NCI-H187 treated with DMSO at 0.1 percent for 48 hours (cell line): ENCODE measurements at regions not wholly inside any gene's neighbourhood (a gene's known extent, or its start where the extent isn't known, plus 50 kb on each side); places are given as distances from the start of the nearest gene placed in this dataset.
"Not testable (repeated sequence)": the region's sequence is repeated elsewhere in the genome, so short reads cannot be mapped to it uniquely, and the experiment has no call there.

Experiments
- DNase-seq: peaks from one replicate; lab custom pipeline; 2025; lab: John Stamatoyannopoulos, UW

DNA sequence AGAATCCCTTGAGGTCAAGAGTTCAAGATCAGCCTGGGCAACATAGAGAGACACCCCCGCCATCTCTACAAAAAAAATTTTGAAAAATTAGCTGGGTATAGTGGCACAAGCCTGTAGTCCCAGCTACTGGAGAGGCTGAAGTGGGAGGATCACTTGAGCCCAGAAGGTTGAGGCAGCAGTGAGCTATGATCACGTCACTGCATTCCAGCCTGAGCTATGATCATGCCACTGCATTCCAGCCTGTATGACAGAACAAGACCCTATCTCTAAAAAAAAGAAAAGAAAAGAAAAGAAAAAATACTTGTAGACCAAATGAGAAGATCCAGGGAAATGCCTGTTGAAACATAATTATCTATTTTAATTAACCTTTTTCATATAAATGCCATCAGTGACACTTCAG lies 93.8 kb upstream of the MDM1 start:
- no peak for DNase-seq

DNA sequence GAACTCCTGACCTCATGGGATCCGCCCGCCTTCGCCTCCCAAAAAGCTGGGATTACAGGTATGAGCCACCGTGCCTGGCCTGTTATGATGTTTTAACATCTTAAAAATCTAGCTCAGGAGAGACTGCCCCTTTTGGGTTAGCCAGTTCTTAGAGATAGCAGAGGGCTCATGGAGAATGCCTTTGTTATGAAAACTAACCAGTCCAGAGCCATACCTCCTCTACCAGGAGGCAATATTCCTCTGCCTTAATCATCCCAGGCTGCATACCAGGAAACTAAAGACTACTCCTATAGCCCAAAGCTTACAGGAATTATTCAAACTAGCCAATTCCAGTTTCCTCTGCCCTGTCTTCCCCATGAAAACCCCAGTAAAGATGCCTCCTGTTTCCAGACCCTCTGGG lies 96.0 kb upstream of the MDM1 start:
- DNase-seq, result no peak

DNA sequence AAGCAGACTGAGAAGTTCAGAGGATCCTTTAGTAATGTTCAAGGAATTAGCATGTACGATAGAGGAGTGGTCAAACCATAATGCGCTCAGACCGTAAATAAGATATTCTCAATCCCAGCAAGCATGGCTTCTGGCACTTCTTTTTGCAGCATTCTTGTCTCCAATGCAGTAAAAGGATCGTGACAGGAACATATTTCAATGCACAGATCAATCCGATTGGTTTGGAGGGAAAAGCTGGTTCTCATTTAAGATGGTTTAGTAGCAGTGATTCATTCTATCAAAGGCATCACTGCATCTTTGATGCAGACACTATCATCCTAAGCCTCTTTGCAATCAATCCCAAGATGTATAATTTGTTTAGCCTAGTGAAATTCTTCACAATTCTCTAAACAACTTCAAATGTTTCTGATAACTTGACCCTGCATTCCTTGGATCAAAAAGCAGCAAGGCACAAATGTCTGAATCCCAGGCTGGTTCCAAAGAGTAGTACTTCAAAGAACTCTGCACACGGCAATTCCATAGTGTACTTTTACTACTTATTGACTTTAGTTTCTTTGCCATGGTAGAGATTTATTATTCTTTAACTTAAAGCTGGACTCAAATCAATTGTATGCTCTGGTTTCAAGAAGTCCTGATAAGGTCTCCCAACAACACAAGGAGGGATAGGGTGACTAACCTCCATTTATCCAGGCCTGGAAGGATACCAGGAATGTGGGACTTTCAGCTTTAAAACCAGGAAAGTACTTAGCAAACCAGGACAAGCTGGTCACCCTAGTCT lies 96.8 kb upstream of the MDM1 start:
- no peak for DNase-seq

DNA sequence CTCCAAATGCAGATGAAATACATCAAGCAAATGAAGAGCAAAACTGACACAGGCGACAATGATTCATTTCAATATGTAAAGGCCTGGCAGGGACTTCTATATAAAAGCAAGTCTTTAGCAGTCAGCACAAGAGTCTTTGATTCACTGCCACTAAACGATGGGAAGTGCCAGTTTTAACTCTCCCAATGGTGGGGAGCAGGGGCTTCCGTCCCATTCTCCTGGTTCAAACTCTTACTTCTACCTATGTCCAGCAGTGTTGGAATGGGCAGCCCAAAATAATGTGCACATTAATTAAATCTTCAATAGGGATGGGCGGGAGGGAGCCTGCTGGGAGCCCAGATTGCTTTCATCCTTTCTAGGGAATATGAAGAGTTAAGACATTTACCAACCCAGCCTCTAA lies 97.5 kb upstream of the MDM1 start:
- no peak for DNase-seq

DNA sequence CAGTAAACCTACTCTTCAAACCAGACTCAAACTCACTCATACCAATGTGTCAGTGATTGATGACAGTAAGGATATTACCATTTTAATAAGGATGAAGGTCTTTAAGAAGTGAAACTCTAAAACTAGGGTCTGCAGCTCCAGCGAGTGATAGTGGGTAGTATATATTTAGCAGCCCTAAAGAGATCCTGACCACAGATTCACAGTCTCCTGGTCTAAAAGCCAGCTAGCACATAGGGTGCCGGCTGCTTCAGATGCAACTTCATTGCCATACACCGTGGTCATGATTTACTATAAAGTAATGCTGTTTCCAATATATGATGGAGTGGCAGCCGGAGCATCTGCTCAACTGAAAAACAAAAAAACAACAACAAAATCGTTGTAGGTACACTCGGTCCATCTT lies 99.6 kb upstream of the MDM1 start:
- DNase-seq, result no peak

DNA sequence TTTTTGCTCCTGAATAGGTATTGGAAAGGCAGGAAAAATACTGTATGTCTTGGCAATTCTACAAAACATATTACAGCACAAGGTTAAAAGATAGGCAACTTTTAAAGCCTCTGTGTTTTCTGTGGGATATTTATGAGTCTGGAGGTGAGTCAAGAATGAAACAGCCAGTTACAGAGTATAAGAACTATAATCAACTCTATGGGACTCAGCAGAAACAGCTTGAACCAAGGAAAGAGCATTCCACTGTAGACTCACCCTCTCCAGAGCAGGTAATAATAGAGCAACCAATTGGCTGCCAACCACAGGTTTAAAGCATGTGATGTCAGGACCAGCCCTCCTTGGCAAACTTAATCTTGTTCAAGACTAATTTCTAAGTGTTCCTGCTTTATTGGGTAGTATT lies 100.5 kb upstream of the MDM1 start:
- no peak for DNase-seq

DNA sequence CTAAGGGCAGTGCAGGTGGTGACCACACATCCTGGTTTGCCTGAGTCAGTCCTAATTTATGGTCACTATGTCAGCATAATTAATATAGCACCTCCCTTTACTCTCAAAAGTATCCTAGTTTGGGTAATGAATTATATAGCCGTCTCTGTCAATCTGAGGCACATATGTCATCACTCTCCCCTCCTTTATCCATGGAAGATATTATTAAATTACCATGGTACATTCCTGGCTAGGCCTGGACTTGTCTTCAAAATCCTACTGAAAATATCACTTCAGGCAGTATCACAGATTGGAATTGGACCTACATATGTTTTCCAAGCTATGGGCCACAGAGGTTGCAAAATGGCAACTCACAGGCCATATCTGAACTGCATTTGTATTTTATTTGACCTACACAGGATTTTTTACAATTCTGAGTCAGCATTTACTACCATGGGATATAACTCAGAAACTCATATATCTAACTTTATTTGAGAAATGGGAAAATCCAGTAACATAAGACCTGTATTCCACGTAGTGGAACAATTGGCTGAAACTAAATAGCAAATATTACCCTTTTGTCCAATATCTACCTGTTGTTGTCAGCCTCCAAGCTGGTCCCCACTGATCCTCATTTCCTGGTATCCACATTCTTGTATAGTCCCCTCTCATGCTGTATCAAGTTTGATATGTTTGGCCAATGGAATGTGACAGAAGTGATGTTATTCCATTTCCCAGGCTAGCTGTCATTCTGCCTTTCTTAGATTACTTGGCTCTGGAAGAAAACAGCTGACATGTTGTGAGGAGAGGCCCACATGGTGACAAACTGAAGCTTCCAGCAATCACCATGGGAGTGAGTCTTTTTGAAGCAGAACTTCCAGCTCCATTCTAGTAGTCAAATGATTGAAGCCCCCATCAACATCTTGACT lies 102.5 kb upstream of the MDM1 start:
- no peak for DNase-seq

DNA sequence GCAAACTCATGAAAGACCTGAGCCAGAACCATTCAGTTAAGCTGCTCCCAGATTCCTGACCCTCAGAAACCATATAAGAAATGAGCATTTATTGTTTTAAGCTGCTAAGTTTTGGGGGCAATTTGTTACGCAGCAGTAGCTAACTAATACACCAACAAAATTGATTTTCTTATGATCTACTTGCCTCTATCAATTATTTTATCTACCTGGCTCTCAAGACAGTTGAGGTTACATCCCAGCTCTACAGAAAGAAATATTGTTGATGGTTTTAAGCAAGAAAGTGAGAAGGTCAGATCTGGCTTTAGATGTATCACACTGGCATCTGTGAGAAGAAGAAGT lies 103.1 kb upstream of the MDM1 start:
- DNase-seq, result no peak

DNA sequence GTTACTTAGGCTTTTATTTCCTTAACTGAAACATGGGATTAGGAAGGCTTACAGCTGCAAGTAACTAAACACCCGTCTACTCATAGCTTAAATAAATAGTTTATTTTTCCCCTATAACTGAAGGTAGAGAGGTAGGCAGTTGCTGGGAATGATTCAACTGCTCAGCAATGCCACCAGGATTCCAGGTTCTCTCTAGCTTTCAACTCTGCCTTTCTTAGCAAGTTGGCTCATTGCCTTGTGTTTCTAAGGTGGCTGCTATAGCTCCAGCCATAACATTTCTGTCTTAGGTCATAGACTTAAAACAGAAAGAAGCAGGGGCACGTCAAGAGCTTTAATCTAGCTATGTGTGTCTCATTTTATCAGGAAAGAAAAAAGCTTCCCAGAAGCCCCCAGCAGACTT lies 103.7 kb upstream of the MDM1 start:
- DNase-seq, result no peak

DNA sequence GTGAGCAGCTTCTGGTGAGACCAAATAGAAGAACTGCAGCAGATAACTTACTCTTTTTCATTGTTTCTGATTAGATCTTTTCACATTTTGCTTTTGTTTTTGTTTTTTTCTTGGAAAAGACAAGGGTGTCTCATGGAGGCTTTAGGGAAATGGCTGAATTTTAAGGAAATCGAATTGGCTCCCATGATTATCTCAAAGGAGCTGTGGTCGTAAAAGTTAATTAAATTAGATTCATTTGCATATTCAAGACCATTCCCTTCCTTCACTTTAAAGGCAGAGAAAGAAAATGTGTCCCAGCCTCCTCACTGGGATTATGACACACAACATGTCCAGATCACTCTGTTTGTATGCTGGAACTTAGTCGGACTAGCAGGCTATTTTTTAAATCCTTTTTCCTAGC lies 106.4 kb upstream of the MDM1 start:
- no peak for DNase-seq

DNA sequence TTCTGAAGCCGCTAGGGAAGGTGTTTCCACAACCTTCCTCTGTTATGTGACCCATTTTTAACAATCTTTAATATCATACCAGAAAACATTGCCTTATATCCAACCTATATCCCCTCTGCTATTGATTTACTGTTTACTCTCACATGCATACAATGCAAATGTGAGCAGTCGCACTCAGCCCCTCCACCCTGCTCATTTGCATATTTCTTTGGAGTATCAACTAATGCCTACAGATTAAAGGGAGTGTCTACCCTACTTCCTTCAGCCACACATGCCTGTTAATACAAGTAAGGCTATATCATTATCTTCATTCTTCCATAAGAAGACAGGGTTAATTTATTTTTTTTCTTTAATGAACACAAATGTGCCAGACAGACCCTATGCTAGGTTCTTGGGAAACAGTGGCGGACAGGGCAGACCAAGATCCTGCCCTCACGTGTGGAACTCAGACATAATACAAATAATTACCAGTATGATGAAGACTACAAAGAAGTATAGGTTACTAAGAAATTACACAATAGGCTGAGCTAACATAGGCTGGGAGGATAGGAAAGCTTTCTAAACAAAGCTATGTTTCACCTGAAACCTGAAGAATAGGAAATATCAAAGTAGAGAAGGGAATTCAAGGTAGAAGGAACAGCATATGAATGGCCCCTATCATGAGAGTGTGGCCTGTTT lies 107.3 kb upstream of the MDM1 start:
- no peak for DNase-seq

DNA sequence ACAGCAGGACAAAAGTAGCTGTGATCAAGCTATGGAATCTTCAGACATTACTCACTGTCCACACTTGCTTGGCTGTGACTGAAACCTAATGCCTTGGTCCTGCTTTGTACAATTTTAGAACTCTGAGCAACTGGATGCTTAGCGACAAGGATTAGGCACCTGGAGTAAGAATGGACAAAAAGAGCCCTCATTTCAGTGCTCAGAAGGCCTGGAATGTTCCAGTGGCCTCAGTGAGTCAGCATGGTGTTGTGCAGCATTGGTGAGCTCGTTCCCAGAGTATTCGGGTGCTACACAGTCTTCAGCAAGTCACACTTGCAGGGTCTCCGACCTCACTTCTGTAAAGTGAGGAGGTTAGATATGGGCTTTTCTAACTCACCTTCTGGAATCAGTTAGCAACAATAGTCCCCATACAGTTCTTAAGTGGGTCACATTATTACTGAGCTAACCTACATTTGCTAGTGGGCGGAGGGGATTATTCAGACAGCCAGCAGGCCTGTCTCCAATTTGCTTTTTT lies 108.0 kb upstream of the MDM1 start:
- DNase-seq, result no peak

DNA sequence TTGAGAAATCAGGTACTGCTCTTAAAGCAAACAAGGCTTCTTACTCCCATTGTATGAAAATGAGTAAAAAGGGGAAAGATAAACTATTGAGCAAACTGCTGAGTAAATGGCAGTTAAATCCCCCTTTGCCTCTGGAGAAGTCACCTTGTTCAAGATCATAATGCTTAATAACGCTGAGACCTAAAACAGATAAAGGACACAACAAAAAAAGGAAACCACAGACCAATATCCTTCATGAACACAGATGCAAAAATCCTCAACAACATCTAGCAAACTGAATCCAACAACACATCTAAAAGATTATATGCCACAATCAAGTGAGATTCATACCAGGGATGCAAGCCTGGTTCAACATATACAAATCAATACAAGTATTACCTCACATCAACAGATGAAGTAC lies 109.0 kb upstream of the MDM1 start:
- no peak for DNase-seq

DNA sequence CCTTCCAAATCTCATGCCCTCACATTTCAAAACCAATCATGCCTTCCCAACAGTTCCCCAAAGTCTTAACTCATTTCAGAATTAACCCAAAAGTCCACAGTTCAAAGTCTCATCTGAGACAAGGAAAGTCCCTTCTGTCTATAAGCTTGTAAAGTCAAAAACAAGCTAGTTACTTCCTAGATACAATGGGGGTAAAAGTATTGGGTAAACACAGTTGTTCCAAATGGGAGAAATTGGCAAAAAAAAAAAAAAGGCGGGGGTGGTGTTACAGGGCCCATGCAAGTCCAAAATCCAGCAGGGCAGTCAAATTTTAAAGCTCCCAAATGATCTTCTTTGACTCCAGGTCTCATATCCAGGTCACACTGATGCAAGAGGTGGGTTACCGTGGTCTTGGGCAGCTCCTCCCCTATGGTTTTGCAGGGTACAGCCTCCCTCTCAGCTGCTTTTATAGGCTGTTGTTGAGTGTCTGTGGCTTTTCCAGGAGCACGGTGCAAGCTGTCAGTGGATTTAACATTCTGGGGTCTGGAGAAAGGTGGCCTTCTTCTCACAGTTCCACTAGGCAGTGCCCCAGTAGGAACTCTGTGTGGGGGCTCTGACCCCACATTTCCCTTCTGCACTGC lies 110.3 kb upstream of the MDM1 start:
- DNase-seq, result not testable (repeated sequence)

DNA sequence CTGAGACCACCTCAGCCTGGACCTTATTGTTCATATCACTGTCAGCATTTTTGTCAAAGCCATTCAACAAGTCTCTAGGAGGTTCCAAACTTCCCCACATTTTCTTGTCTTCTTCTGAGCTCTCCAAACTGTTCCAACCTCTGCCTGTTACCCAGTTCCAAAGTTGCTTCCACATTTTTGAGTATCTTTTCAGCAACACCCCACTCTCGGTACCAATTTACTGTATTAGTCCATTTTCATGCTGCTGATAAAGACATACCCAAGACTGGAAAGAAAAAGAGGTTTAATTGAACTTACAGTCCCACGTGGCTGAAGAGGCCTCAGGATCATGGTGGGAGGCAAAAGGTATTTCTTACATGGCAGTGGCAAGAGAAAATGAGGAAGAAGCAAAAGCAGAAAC lies 111.5 kb upstream of the MDM1 start:
- not testable (repeated sequence) for DNase-seq

DNA sequence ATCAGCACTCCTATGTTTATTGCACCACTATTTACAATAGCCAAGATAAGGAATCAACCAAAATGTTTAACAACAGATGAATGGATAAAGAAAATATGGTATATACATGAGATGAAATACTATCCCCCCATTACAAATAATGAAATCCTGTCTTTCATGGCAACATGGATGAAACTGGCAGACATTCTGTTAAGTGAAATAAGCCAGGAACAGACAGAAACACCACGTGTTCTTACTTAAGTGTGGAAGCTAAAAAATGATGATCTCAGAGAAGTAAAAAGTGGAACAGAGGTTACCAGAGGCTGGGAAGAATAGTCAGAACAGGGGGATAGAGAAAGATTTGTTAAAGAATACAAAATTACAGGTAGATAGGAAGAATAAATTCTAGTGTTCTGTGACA lies 113.7 kb upstream of the MDM1 start:
- DNase-seq, result no peak

DNA sequence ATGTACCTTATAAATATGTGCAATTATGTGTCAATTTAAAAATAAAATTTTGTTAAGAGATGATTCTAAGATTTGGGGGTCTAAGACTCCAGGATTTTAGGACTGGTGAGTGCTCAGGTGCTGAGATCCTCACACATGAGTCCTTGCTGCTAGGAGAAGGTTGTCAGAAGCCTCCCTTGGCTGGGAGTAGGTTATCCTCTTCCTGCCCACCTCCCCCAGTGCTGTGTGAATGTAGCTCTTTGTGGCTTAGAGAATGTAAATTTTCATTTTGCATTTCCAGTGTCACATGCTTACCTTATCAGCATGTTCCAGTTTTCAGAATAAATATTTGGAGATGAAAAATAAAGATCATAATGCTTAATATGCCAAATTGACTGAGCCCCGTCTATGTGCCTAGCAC lies 114.2 kb upstream of the MDM1 start:
- no peak for DNase-seq

DNA sequence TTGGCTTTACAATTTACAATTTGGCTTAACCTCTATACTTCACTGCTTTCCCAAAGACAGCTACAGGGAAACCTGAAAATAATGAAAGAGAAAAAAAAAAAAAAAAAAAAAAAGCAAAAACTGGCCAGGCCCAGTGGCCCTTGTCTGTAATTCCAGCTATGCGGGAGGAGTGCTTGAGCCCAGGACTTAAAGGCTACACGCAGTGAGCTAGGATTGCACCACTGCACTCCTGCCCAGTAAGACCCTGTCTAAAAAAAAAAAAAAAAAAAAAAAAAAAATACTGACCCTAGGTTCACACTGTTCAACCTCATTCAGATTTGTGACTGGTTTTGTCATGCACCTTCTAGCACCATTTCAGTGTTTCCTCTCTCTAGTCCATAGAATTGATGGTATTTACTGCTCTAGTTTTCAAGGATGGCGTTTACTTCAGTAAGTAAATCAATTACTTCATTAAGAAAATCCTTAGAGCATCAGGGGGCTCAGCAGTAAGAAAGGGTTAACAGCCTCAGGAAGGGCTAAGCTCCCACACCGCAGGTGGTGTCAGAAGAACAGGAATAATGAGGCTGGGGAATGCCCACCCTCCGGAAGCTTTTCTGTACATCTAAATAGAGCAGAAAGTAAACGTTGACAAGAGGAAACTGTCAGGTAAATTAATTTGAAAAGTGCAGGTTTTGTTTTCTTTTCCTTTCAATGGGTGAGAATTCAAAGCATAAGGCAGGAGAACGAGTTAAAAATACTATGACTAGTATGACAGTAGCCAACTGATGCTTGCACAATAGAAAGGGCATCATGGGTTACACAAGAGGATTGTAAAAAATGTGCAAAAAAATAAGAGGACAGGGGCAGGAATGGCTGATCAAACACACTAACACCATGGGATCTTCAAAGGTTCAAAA lies 115.0 kb upstream of the MDM1 start:
- no peak for DNase-seq

DNA sequence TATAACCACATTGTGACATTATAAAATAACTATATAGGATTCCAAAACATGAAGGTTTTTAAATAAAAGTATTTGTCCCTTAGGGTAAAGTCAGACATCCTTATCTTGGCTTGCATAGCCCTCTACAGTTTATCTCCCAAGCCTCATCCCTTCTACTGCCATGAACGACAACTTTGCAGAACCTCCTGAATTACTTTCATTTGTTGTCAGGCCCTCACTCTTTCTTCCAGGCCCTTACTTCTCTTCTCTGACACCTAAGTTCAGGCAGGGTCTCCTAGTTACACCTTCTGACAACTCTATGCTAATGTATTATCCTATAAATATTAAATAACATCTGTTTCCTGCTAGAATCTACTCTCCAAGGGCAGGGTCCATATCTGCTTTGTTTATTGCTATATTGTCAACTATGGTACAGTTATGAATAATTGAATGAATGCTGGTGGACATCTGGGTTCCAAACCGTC lies 115.7 kb upstream of the MDM1 start:
- DNase-seq, result no peak

DNA sequence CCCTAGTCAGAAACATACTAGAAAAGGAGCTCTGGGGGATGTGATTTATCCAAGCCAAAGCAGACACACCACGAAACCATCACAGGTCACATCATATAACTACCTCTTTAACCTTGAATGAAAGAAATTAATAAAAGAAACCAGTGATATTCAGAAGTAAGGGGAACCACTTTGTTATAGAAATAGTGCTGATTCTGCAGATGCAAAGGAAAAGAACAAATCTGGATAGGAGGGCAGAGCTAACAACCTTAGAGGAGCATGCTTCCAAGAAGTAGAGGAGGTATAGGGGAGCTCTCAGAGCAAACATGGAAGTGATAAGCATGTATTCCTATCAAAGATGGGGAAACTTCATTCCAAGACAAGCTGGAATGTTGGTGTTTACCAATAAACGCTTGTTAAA lies 117.0 kb upstream of the MDM1 start:
- no peak for DNase-seq

DNA sequence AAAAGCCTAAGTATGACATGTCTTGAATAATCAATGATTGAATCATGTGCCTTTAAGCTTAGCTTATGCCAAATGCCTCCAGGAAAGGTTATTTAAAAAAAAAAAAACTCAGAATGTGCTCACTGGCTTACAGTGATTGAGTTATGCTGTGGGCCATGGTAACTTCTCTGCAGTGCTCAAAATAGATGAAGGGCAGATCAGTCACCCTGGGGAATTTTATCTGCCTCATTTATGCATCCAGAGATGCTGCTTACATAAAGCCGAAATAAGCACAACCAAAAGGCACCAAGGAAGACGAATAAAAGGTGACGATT lies 118.7 kb upstream of the MDM1 start:
- DNase-seq, result no peak
